ENCODE measurements at regions not wholly inside any gene's neighbourhood (a gene's known extent, or its start where the extent isn't known, plus 50 kb on each side); places are given as distances from the start of the nearest gene placed in this dataset.

DNA sequence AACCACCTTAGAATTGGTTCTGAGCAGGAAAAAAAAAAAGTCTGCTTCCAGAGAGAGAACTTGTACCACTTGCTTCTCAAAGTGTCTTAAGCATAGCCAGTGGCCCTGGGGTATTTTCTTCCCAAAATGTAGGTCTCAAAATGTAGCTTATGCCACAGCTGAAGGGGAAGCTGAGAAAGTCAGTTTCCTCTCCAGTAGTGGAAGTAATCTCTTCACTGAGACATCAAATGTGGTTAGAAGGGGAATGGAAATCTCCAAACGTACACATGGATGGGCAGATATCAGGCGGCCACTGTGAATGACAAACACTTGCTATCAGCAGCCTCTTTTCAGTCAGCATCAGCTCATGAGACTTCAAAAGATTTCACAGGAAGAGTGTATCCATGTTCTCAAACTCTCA, 841.2 kb downstream of the TUSC7 start:
- TF ChIP-seq, protein P1, sequence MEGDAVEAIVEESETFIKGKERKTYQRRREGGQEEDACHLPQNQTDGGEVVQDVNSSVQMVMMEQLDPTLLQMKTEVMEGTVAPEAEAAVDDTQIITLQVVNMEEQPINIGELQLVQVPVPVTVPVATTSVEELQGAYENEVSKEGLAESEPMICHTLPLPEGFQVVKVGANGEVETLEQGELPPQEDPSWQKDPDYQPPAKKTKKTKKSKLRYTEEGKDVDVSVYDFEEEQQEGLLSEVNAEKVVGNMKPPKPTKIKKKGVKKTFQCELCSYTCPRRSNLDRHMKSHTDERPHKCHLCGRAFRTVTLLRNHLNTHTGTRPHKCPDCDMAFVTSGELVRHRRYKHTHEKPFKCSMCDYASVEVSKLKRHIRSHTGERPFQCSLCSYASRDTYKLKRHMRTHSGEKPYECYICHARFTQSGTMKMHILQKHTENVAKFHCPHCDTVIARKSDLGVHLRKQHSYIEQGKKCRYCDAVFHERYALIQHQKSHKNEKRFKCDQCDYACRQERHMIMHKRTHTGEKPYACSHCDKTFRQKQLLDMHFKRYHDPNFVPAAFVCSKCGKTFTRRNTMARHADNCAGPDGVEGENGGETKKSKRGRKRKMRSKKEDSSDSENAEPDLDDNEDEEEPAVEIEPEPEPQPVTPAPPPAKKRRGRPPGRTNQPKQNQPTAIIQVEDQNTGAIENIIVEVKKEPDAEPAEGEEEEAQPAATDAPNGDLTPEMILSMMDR (IDR thresholded peaks at IDR 0.05; ENCODE audit: low read depth, low read length): no peak
- TF ChIP-seq, protein P2, sequence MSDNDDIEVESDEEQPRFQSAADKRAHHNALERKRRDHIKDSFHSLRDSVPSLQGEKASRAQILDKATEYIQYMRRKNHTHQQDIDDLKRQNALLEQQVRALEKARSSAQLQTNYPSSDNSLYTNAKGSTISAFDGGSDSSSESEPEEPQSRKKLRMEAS (IDR thresholded peaks at IDR 0.05; ENCODE audit: low read depth, low read length): no peak
- no peak for TF ChIP-seq POLR2A (IDR thresholded peaks at IDR 0.05; ENCODE audit: extremely low read depth, insufficient read length)
